Loucy (cell line): ENCODE measurements at regions not wholly inside any gene's neighbourhood (a gene's known extent, or its start where the extent isn't known, plus 50 kb on each side); places are given as distances from the start of the nearest gene placed in this dataset.

Experiments
- EZH2phosphoT487 ChIP-seq: fragments of 200-600 bp; IDR thresholded peaks from 2 replicates; pipeline ENCODE4 v1.6.1; 2018; ENCODE audit warnings: antibody characterized with exemption, mild to moderate bottlenecking, moderate library complexity, borderline replicate concordance
- TF ChIP-seq, protein P1 (sequence below): fragments of 200-600 bp; sonication (generic); conservative IDR thresholded peaks from 2 replicates; pipeline ENCODE4 v1.5.1; 2014; ENCODE audit warnings: mild to moderate bottlenecking, antibody characterized with exemption, low read length

GRCh38 chr20:61026173-61026572 is 225.9 kb upstream of the CDH4 start:
- TF ChIP-seq, protein P1, sequence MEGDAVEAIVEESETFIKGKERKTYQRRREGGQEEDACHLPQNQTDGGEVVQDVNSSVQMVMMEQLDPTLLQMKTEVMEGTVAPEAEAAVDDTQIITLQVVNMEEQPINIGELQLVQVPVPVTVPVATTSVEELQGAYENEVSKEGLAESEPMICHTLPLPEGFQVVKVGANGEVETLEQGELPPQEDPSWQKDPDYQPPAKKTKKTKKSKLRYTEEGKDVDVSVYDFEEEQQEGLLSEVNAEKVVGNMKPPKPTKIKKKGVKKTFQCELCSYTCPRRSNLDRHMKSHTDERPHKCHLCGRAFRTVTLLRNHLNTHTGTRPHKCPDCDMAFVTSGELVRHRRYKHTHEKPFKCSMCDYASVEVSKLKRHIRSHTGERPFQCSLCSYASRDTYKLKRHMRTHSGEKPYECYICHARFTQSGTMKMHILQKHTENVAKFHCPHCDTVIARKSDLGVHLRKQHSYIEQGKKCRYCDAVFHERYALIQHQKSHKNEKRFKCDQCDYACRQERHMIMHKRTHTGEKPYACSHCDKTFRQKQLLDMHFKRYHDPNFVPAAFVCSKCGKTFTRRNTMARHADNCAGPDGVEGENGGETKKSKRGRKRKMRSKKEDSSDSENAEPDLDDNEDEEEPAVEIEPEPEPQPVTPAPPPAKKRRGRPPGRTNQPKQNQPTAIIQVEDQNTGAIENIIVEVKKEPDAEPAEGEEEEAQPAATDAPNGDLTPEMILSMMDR: no peak
- TF ChIP-seq EZH2phosphoT487: no peak
